Esophagus squamous epithelium (tissue), 5 donors: ENCODE measurements at regions not wholly inside any gene's neighbourhood (a gene's known extent, or its start where the extent isn't known, plus 50 kb on each side); places are given as distances from the start of the nearest gene placed in this dataset.
"Not testable (repeated sequence)": the region's sequence is repeated elsewhere in the genome, so short reads cannot be mapped to it uniquely, and the experiment has no call there.

Experiments used
- DNase-seq: peaks from one replicate; lab custom pipeline; 2025; lab: John Stamatoyannopoulos, UW
- H3K27ac ChIP-seq, 4 donors: fragments of 200-600 bp; sonication (generic); one replicate each; pipeline ENCODE4 v1.5.1; 2016 to 2019; ENCODE audit warnings: mild to moderate bottlenecking in 1 of 4
- H3K27me3 ChIP-seq, 4 donors: fragments of 200-600 bp; sonication (generic); 1 replicate in 3 of 4; 2 replicates in 1 of 4; pipeline versions ENCODE4 v1.5.1 to v1.6.0; 2017 to 2021; ENCODE audit warnings: antibody characterized with exemption in 1 of 4
- H3K36me3 ChIP-seq, 3 donors: fragments of 200-600 bp; sonication (generic); one replicate each; pipeline ENCODE4 v1.5.1; 2016 to 2019
- H3K4me1 ChIP-seq, 3 donors: fragments of 200-600 bp; sonication (generic); one replicate each; pipeline ENCODE4 v1.5.1; 2017 to 2019
- H3K4me3 ChIP-seq, 4 donors: fragments of 200-600 bp; sonication (generic); 1 replicate in 3 of 4; 2 replicates in 1 of 4; pipeline ENCODE4 v1.5.1; 2016 to 2019; ENCODE audit warnings: mild to moderate bottlenecking in 2 of 4, moderate library complexity in 1 of 4
- H3K9me3 ChIP-seq, 3 donors: fragments of 200-600 bp; sonication (generic); one replicate each; pipeline ENCODE4 v1.5.1; 2016 to 2019
- CTCF ChIP-seq, 6 experiments: fragments of 450-650 bp in 4 of 6; fragments of 200-600 bp in 2 of 6; sonication (generic) in 2 of 6; IDR thresholded peaks; one replicate each; pipeline ENCODE4 v1.5.1; 2016 to 2019; ENCODE audit warnings: antibody characterized with exemption in 6 of 6, mild to moderate bottlenecking in 4 of 6, moderate library complexity in 4 of 6
- POLR2A ChIP-seq, 4 donors: fragments of 450-650 bp; IDR thresholded peaks; one replicate each; pipeline ENCODE4 v1.6.1; 2017; ENCODE audit warnings: antibody characterized with exemption in 4 of 4, mild to moderate bottlenecking in 4 of 4, moderate library complexity in 3 of 4
- WGBS, 2 donors: methylation state at CpG; one replicate each; pipeline ENCODE4 v1.1.5; 2018; 5-methylcytosine and 5-hydroxymethylcytosine counted together
- intact Hi-C: fragments of 100-400 bp; cut with DNase I; formaldehyde crosslinking; loops from one replicate; pipeline ENCODE4 v1.15.0; 2022
- small RNA-seq, 4 donors: library from RNA; depleted of rRNA; stranded (forward); fragments of <200 nt; gene quantifications; one replicate each; pipeline ENCODE3, GENCODE V24; 2016
- donor health status: DM: yes; HTN: yes; CAD: no.

- H3K27me3 ChIP-seq, DNase-seq, H3K4me1 ChIP-seq, H3K4me3 ChIP-seq, H3K36me3 ChIP-seq, H3K9me3 ChIP-seq, intact Hi-C loops, H3K27ac ChIP-seq: not testable (repeated sequence)
- WGBS, 2 donors: 90% methylated on average over 5 of the region's 5 CpGs; no CpG with 5 or more reads in 1 of the 2 donors
Measured at GRCh38 chr6:58342287-58342686, 1024.9 kb downstream of the PRIM2 start.

- H3K36me3 ChIP-seq, H3K4me3 ChIP-seq, H3K4me1 ChIP-seq, H3K9me3 ChIP-seq, intact Hi-C loops, H3K27me3 ChIP-seq, H3K27ac ChIP-seq, DNase-seq: not testable (repeated sequence)
- WGBS, 2 donors: 77 to 80% methylated on average over 2 of the region's 2 CpGs
Measured at GRCh38 chr6:58347534-58347933, 1030.1 kb downstream of the PRIM2 start.

DNA sequence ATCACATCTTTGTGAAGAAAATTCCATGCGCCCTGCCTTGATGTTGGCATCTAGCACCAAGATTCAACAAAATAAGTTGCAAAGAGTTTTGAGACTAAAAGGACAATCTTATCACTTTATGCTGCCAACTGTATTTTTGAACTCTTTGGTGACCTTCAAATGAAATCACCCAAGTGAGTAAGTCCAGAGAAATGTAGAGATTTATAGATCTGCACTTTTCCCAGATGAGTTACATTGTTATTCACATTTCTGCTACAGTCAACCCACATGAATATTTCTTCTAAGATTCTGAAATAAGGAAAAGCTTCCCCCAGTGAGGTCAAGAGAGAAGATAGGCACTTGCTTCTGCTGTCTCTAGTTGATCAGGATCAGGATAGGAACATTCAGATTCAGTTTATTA, 1034.2 kb downstream of the PRIM2 start:
- DNase-seq, H3K27ac ChIP-seq, H3K4me3 ChIP-seq, H3K36me3 ChIP-seq, H3K27me3 ChIP-seq, H3K4me1 ChIP-seq, intact Hi-C loops, H3K9me3 ChIP-seq: not testable (repeated sequence)
- 80 to 88% methylated on average over 1 of the region's 1 CpG for WGBS, 2 donors

- H3K4me3 ChIP-seq, H3K4me1 ChIP-seq, H3K9me3 ChIP-seq, intact Hi-C loops, DNase-seq, H3K36me3 ChIP-seq, H3K27ac ChIP-seq, H3K27me3 ChIP-seq: not testable (repeated sequence)
- 25 to 42% methylated on average over 1 of the region's 1 CpG for WGBS, 2 donors
Measured at GRCh38 chr6:58358452-58358851, 1041.0 kb downstream of the PRIM2 start.

DNA sequence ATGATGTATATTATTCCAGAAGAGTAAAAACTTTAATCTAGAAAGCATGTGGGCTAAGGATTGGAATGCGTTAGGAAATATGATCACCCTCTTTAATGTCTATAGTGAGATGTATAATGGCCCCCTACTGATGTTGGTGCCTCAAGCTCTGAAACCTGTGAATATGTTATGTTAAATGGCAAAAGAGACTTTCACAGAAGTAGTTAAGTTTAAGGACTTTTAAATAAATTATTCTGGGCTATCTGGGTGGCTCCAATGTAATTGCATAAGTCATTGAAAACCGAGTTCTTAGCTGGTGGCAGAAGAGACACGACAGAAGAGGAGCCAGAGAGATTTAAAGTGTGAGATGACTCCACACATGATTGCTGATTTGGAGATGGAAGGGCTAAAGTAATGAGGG, 1048.4 kb downstream of the PRIM2 start:
- H3K36me3 ChIP-seq, DNase-seq, H3K4me3 ChIP-seq, H3K9me3 ChIP-seq, H3K27me3 ChIP-seq, H3K4me1 ChIP-seq, intact Hi-C loops, H3K27ac ChIP-seq: not testable (repeated sequence)
- WGBS, 2 donors: 55 to 68% methylated on average over 3 of the region's 3 CpGs

- H3K27ac ChIP-seq, H3K27me3 ChIP-seq, H3K36me3 ChIP-seq, H3K4me1 ChIP-seq, intact Hi-C loops, DNase-seq, H3K4me3 ChIP-seq: not testable (repeated sequence)
- WGBS, 2 donors: 70 to 79% methylated on average over 2 of the region's 2 CpGs
- H3K9me3 ChIP-seq: peaks cover 0 to 64% (median 0%) of the 10 kb centered on the region in 3 donors
Measured at GRCh38 chr6:58406659-58407058, 1089.2 kb downstream of the PRIM2 start.

DNA sequence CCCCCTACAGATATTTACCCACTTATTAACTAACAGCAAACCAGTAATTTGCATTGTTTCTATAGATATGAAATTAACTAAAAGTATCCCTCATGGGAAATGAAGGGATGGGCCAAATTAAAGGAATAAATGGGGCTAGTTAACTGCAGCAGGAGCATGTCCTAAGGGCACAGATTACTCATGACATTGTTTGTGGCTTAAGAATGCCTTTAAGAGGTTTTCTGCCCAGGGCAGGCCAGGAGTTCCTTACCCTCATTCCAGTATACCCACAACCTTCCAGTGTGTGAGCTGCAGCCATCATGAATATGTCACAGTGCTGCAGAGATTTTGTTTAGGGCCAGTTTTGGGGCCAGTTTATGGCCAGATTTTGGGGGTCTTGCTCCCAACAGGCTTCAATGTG, 1101.9 kb downstream of the PRIM2 start:
- H3K4me3 ChIP-seq: no peak overlapping the region
- H3K36me3 ChIP-seq: no peaks in the 10 kb centered on the region
- H3K9me3 ChIP-seq: peaks cover 0 to 48% (median 12%) of the 10 kb centered on the region in 3 donors
- TF ChIP-seq CTCF (IDR thresholded peaks at IDR 0.05) (no peak), POLR2A (IDR thresholded peaks at IDR 0.05) (no peak)
- no peak for DNase-seq
- intact Hi-C loops: no loop called here
- no peak overlapping the region for H3K27ac ChIP-seq
- H3K27me3 ChIP-seq: no peaks in the 10 kb centered on the region
- H3K4me1 ChIP-seq: no peaks in the 10 kb centered on the region

Small RNA genes lying in the stretch of these regions (small RNA-seq; reads per million reads assigned to genes)
- gene AL603755.1: 0 reads per million in 4 donors
